ENCODE measurements at regions not wholly inside any gene's neighbourhood (a gene's known extent, or its start where the extent isn't known, plus 50 kb on each side); places are given as distances from the start of the nearest gene placed in this dataset.

DNA sequence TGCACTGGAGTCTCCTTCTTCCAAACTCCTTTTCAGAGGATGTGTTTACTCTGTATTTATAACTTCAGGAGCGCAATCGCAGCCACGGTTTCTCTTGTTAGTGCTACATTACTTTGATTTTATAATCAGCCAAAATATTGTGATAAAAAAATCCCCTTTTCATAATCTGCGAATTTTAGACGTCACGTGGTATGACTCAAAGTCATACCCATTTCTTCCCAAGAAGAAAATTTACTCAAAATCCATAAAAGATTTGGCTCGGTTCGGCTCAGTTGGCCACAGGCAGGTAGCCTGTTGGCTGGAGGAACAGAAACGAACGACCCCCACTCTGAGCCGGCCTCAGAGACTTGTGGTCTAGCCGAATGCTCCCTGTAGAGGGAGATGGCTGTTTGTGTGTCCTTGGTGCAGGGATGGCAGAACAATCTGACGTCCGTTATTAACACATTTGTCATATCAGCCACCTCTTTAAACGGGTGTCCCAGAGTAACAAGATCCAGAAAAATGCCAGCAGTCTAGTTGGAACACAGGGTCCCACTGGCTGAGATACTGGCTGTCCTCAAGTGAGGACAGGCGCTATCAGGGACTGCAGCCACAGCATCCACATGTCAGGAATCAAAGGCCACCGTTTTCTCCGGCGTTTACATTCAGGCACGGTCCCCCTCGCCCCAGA is 247.6 kb downstream of the DLL1 start:
- BruUV-seq (replicated peaks) = no TSS peak
- Histone ChIP-seq H2AFZ (ENCODE audit: low read depth, low read length) (no peak overlapping the region), H3K4me2 (ENCODE audit: insufficient read depth, low read length) (no peak overlapping the region), H3K27me3 (ENCODE audit: control insufficient read depth in 2 of 2, insufficient read depth in 2 of 2, low read length in 2 of 2) (no peaks in the 10 kb centered on the region), H3K9me3 (replicated peaks; ENCODE audit: control insufficient read depth, insufficient read depth, low read length) (no peaks in the 10 kb centered on the region), H3K9me1 (replicated peaks; ENCODE audit: control insufficient read depth, extremely low read depth, insufficient read depth, low read length) (no peaks in the 10 kb centered on the region), H3K4me1 (ENCODE audit: control insufficient read depth, extremely low read depth, insufficient read depth, low read length) (no peaks in the 10 kb centered on the region), H3K4me3 (replicated peaks in 1 of 3; ENCODE audit: insufficient read depth in 1 of 3, low read depth in 1 of 3, low read length in 3 of 3) (no peak overlapping the region), H3K79me2 (ENCODE audit: control insufficient read depth, insufficient read depth, low read length) (no peaks in the 10 kb centered on the region), H3K36me3 (ENCODE audit: control insufficient read depth in 2 of 2, extremely low read depth in 1 of 2, insufficient read depth in 2 of 2, low read length in 2 of 2) (no peaks in the 10 kb centered on the region), H3K9ac (replicated peaks; ENCODE audit: extremely low read depth, insufficient read depth, low read length) (no peak overlapping the region), H3K27ac (ENCODE audit: insufficient read depth, low read depth, low read length) (no peak overlapping the region), H4K20me1 (replicated peaks; ENCODE audit: control insufficient read depth, extremely low read depth, insufficient read depth, low read length) (no peaks in the 10 kb centered on the region)
- FAIRE-seq (no peak), DNase-seq (ENCODE audit: low read depth, low spot score) (no peak)
- TF ChIP-seq POLR2A (IDR thresholded peaks at IDR 0.05; ENCODE audit: low read depth, low read length) (no peak), POLR2AphosphoS5 (IDR thresholded peaks at IDR 0.05; ENCODE audit: insufficient read depth, low read depth, low read length) (no peak), EZH2 (IDR thresholded peaks at IDR 0.05; ENCODE audit: borderline replicate concordance, low read depth, low read length, severe bottlenecking) (no peak), FOS (IDR thresholded peaks at IDR 0.05; ENCODE audit: borderline replicate concordance, insufficient read depth, low read length) (no peak), JUN (IDR thresholded peaks at IDR 0.05; ENCODE audit: borderline replicate concordance, insufficient read depth, insufficient read length, low read depth) (no peak)
- TF ChIP-seq, protein P1, sequence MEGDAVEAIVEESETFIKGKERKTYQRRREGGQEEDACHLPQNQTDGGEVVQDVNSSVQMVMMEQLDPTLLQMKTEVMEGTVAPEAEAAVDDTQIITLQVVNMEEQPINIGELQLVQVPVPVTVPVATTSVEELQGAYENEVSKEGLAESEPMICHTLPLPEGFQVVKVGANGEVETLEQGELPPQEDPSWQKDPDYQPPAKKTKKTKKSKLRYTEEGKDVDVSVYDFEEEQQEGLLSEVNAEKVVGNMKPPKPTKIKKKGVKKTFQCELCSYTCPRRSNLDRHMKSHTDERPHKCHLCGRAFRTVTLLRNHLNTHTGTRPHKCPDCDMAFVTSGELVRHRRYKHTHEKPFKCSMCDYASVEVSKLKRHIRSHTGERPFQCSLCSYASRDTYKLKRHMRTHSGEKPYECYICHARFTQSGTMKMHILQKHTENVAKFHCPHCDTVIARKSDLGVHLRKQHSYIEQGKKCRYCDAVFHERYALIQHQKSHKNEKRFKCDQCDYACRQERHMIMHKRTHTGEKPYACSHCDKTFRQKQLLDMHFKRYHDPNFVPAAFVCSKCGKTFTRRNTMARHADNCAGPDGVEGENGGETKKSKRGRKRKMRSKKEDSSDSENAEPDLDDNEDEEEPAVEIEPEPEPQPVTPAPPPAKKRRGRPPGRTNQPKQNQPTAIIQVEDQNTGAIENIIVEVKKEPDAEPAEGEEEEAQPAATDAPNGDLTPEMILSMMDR (IDR thresholded peaks at IDR 0.05; ENCODE audit: extremely low read depth in 1 of 2, insufficient read depth in 1 of 2, low read depth in 1 of 2, low read length in 2 of 2) = no peak
- intact Hi-C loops (cut with micrococcal nuclease) (no loop called here), dilution Hi-C loops (cut with MboI; ENCODE audit: extremely low pct_ligation_motif_present, low sequenced_read_pairs) (no loop called here)
- POLR2A ChIA-PET = no interaction called here
- CTCF ChIA-PET = no interaction called here
